Tibial nerve (tissue), 4 donors: ENCODE measurements at regions not wholly inside any gene's neighbourhood (a gene's known extent, or its start where the extent isn't known, plus 50 kb on each side); places are given as distances from the start of the nearest gene placed in this dataset.
"Not testable (repeated sequence)": the region's sequence is repeated elsewhere in the genome, so short reads cannot be mapped to it uniquely, and the experiment has no call there.

Experiments
- DNase-seq, 2 donors: peaks; one replicate each; pipeline ENCODE4 v3.0.0-alpha.2; 2019; ENCODE audit warnings: low spot score in 2 of 2
- H3K27ac ChIP-seq, 4 donors: fragments of 200-600 bp; sonication (generic) in 3 of 4; one replicate each; pipeline ENCODE4 v1.5.1; 2017 to 2019; ENCODE audit warnings: mild to moderate bottlenecking in 1 of 4
- H3K27me3 ChIP-seq, 2 donors: fragments of 200-600 bp; sonication (generic) in 1 of 2; one replicate each; pipeline versions ENCODE4 v1.5.1 to v1.6.0; 2017 to 2019
- H3K36me3 ChIP-seq, 3 donors: fragments of 200-600 bp; sonication (generic); one replicate each; pipeline ENCODE4 v1.5.1; 2018 to 2019
- H3K4me1 ChIP-seq, 4 donors: fragments of 200-600 bp; sonication (generic) in 3 of 4; one replicate each; pipeline ENCODE4 v1.5.1; 2017 to 2019
- H3K4me3 ChIP-seq, 4 donors: fragments of 200-600 bp; sonication (generic) in 3 of 4; one replicate each; pipeline ENCODE4 v1.5.1; 2017 to 2019; ENCODE audit warnings: mild to moderate bottlenecking in 1 of 4, moderate library complexity in 1 of 4
- H3K9me3 ChIP-seq, 4 donors: fragments of 200-600 bp; sonication (generic) in 3 of 4; one replicate each; pipeline ENCODE4 v1.5.1; 2017 to 2019
- CTCF ChIP-seq, 5 experiments: fragments of 200-600 bp in 3 of 5; fragments of 450-650 bp in 2 of 5; sonication (generic) in 3 of 5; IDR thresholded peaks; one replicate each; pipeline ENCODE4 v1.5.1; 2016 to 2019; ENCODE audit warnings: antibody characterized with exemption in 5 of 5, mild to moderate bottlenecking in 3 of 5, moderate library complexity in 2 of 5
- EP300 ChIP-seq, 2 donors: sonication (generic); formaldehyde crosslinking; IDR thresholded peaks; one replicate each; pipeline ENCODE4 v1.6.1; 2017; ENCODE audit warnings: antibody characterized with exemption in 2 of 2, mild to moderate bottlenecking in 1 of 2
- POLR2A ChIP-seq, 2 donors: fragments of 450-650 bp; IDR thresholded peaks; one replicate each; pipeline ENCODE4 v1.6.1; 2017; ENCODE audit warnings: antibody characterized with exemption in 2 of 2, mild to moderate bottlenecking in 2 of 2, moderate library complexity in 2 of 2
- WGBS, 2 donors: methylation state at CpG; one replicate each; pipeline ENCODE4 v1.1.5; 2018; 5-methylcytosine and 5-hydroxymethylcytosine counted together

GRCh38 chr1:188822248-188822647 is 1655.4 kb downstream of the BRINP3 start:
- Histone ChIP-seq H3K9me3 (no peaks in the 10 kb centered on the region), H3K27ac (no peak overlapping the region), H3K27me3 (no peaks in the 10 kb centered on the region), H3K36me3 (no peaks in the 10 kb centered on the region), H3K4me1 (no peaks in the 10 kb centered on the region), H3K4me3 (no peak overlapping the region)
- TF ChIP-seq CTCF (IDR thresholded peaks at IDR 0.05) (no peak), POLR2A (IDR thresholded peaks at IDR 0.05) (no peak), EP300 (IDR thresholded peaks at IDR 0.05) (no peak)
- 44 to 52% methylated on average over 2 of the region's 2 CpGs for WGBS, 2 donors
- DNase-seq = no peak

GRCh38 chr1:188825471-188825870 is 1652.2 kb downstream of the BRINP3 start:
- Histone ChIP-seq H3K27me3 (no peaks in the 10 kb centered on the region), H3K4me1 (no peaks in the 10 kb centered on the region), H3K4me3 (no peak overlapping the region), H3K27ac (no peak overlapping the region), H3K36me3 (no peaks in the 10 kb centered on the region), H3K9me3 (no peaks in the 10 kb centered on the region)
- WGBS, 2 donors = 89 to 93% methylated on average over 2 of the region's 2 CpGs
- TF ChIP-seq POLR2A (IDR thresholded peaks at IDR 0.05) (no peak), CTCF (IDR thresholded peaks at IDR 0.05) (no peak), EP300 (IDR thresholded peaks at IDR 0.05) (no peak)
- DNase-seq = no peak

GRCh38 chr1:188826800-188827199 is 1650.9 kb downstream of the BRINP3 start:
- H3K4me1 ChIP-seq = no peaks in the 10 kb centered on the region
- H3K27me3 ChIP-seq = no peaks in the 10 kb centered on the region
- no peak for TF ChIP-seq EP300 (IDR thresholded peaks at IDR 0.05)
- TF ChIP-seq POLR2A (IDR thresholded peaks at IDR 0.05) = no peak
- TF ChIP-seq CTCF (IDR thresholded peaks at IDR 0.05) = no peak
- no peak for DNase-seq
- H3K4me3 ChIP-seq = no peak overlapping the region
- H3K9me3 ChIP-seq = no peaks in the 10 kb centered on the region
- H3K36me3 ChIP-seq = no peaks in the 10 kb centered on the region
- no peak overlapping the region for H3K27ac ChIP-seq

- DNase-seq = no peak
- WGBS, 2 donors = 77 to 90% methylated on average over 2 of the region's 2 CpGs
- TF ChIP-seq POLR2A (IDR thresholded peaks at IDR 0.05) (no peak), EP300 (IDR thresholded peaks at IDR 0.05) (no peak), CTCF (IDR thresholded peaks at IDR 0.05) (no peak)
- Histone ChIP-seq H3K4me1 (no peaks in the 10 kb centered on the region), H3K36me3 (no peaks in the 10 kb centered on the region), H3K4me3 (no peak overlapping the region), H3K27me3 (no peaks in the 10 kb centered on the region), H3K27ac (no peak overlapping the region), H3K9me3 (no peaks in the 10 kb centered on the region)
Observed at GRCh38 chr1:188827400-188827799, 1650.3 kb downstream of the BRINP3 start.

GRCh38 chr1:188841111-188841696 is 1636.5 kb downstream of the BRINP3 start:
- H3K4me3 ChIP-seq, H3K27me3 ChIP-seq, H3K4me1 ChIP-seq, DNase-seq, H3K27ac ChIP-seq, H3K36me3 ChIP-seq: not testable (repeated sequence)
- 96 to 98% methylated on average over 27 to 33 of the region's 40 CpGs for WGBS, 2 donors
- peaks cover 0 to 28% (median 0%) of the 10 kb centered on the region in 4 donors for H3K9me3 ChIP-seq

- Histone ChIP-seq H3K4me1 (no peaks in the 10 kb centered on the region), H3K9me3 (peaks cover 0 to under 1% (median 0%) of the 10 kb centered on the region in 4 donors), H3K36me3 (no peaks in the 10 kb centered on the region), H3K4me3 (no peak overlapping the region), H3K27ac (no peak overlapping the region), H3K27me3 (no peaks in the 10 kb centered on the region)
- no peak for DNase-seq
- TF ChIP-seq EP300 (IDR thresholded peaks at IDR 0.05) (no peak), CTCF (IDR thresholded peaks at IDR 0.05) (no peak), POLR2A (IDR thresholded peaks at IDR 0.05) (no peak)
- WGBS, 2 donors = 90 to 92% methylated on average over 4 to 6 of the region's 6 CpGs
Observed at GRCh38 chr1:188846468-188846867, 1631.2 kb downstream of the BRINP3 start.
